Fibroblast of pulmonary artery (primary cell): ENCODE measurements at regions not wholly inside any gene's neighbourhood (a gene's known extent, or its start where the extent isn't known, plus 50 kb on each side); places are given as distances from the start of the nearest gene placed in this dataset.

Experiments used
- DNase-seq: peaks from one replicate; pipeline ENCODE4 v3.0.0-alpha.2; 2010; ENCODE audit warnings: low read depth
- H3K4me3 ChIP-seq: replicated peaks from 2 replicates; pipeline ENCODE4 v1.5.1; 2011; ENCODE audit warnings: low read depth, mild to moderate bottlenecking, control low read depth, low read length, moderate library complexity
- CTCF ChIP-seq: IDR thresholded peaks from 2 replicates; pipeline ENCODE4 v1.5.1; 2011; ENCODE audit warnings: mild to moderate bottlenecking, control low read depth, low read length, inconsistent platforms; ENCODE audit errors: missing control alignments

DNA sequence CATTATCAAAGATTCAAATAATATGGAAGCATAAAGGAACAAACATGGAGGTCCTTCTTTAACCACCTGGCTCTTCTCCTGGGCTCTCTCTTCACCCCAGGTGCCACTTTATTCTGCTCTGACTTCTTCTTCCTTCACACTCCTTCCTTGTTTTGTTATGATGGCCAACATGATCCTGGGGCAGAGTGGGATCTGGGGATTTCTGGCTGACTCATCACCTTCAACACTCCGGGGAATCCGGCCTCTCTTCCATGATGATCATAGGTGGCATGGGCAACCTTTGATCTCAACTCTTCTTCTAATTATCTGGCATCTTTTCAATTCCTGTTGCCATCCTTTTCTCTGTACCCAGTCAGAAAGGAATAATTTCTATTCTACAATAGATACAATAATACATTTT is 62.1 kb upstream of the TRPC7 start:
- DNase-seq, result no peak
- no peak for TF ChIP-seq CTCF
- H3K4me3 ChIP-seq, result no peak overlapping the region

GRCh38 chr5:136425921-136426320 is 60.6 kb upstream of the TRPC7 start:
- DNase-seq, result no peak
- no peak for TF ChIP-seq CTCF
- H3K4me3 ChIP-seq, result no peak overlapping the region

- peak; percentile 82 for TF ChIP-seq CTCF
- DNase-seq, result peak; percentile 61
- no peak overlapping the region for H3K4me3 ChIP-seq
Measured at GRCh38 chr5:136424835-136425584, 59.7 kb upstream of the TRPC7 start.

DNA sequence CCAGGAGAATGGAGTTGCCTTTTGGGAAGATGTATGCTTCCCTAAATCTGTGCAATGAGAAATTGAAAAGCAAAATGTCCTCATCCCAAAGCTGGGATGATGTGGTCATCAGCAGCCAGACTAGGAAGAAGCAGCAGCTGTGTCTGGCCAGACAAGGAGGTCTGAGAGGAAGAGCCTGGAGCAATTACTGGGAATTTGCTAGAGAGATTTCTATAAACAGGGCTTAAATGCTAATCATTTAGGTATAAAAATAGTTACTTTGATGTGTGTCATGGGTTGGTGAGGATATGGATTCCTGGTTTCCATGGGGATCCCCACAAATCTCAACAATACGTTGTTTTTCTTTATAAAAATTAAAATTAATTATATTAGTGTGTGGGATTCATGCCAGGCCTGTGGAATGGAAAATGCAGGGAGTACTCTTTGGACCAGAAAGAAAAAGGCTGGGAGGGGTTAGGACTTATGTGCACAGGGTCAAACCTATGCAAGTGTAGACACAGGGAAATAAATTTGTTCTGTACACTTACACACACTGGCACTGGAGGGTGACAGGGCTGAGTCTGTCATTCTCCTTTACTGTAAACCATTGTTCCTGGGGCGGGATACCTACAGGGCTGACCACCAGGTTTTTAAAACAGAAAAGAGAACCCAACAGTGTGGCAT is 58.7 kb upstream of the TRPC7 start:
- DNase-seq, result no peak
- no peak for TF ChIP-seq CTCF
- H3K4me3 ChIP-seq, result no peak overlapping the region

DNA sequence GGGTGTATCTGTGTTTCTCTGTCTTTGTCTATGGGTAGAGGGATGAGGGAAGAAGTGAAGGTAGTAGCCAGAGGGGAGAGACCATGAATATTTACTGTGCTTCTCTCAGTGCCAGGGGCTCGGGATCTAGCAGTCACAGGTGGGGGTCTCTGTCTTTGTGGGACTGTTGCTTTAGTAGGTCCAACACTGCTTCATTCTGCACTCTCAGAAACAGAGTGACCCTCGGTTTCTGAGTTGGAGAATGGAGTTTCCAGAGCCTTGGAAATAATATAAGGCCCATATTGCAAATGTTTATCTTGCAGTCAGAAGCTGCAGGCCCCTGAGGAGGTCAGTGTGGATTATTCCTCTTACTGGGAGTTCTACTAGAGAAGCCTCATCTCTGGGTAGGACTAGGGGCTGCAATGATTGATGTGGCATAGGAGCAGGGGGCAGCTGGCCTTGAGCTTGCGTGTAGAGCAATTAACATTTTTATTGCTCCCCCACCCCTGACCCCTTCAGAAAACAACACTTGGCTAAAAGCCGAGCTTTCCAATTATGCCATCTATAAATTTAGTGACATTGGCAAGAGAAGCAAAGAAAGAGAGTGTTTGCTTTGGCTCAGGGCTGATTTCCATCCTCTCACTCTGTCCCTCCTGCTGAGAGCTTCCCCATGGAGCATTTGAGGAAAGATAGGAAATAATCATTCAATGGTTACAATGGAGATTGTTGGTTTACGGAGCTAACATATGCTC is 55.0 kb upstream of the TRPC7 start:
- H3K4me3 ChIP-seq, result no peak overlapping the region
- TF ChIP-seq CTCF, result no peak
- DNase-seq, result no peak

DNA sequence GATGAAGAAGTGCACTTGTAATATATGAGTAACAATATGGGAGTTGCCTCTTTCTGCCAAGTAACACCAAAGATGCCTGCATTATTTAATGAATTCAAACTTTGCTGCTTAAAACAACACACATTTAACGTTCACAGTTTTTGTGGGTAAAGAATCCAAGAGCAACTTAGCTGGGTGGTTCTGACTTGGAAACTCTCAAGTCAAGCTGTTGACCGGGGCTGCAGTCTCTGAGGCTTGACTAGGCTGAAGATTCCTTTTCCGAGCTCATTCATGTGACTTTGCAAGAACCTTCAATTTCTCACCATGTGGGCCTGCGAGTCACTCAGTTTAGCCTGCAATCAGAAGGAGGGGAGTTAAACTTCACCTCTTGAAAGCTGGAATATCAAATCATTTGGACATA is 53.0 kb upstream of the TRPC7 start:
- TF ChIP-seq CTCF, result no peak

More for the DNA sequence above, 53.0 kb upstream of the TRPC7 start:
- no peak overlapping the region for H3K4me3 ChIP-seq
- no peak for DNase-seq
